HCT116 (cell line): ENCODE measurements at regions not wholly inside any gene's neighbourhood (a gene's known extent, or its start where the extent isn't known, plus 50 kb on each side); places are given as distances from the start of the nearest gene placed in this dataset.

Experiments used
- ATAC-seq: fragments of 200-7000 bp; cut with Tn5 transposase; 2 replicates; pipeline ENCODE4 v1.9.1; 2020; ENCODE audit warnings: mild to moderate bottlenecking, moderate library complexity
- BruUV-seq: library from RNA; stranded (reverse); fragments of 400-500 nt; replicated peaks from 2 replicates; lab custom pipeline; 2021; lab: Mats Ljungman, UMichigan
- CTCF ChIA-PET: fragments of 300-600 bp; sonication (Branson Sonifier 250); formaldehyde crosslinking; loops from one replicate; lab custom pipeline; 2021; ENCODE audit warnings: antibody characterized with exemption; lab: Charles Lee
- POLR2A ChIA-PET: fragments of 300-600, 350-600 bp; sonication (Branson Sonifier 250); formaldehyde crosslinking; loops from one replicate; lab custom pipeline; 2021; ENCODE audit warnings: antibody characterized with exemption; lab: Charles Lee
- RAD21 ChIA-PET, 2 experiments: fragments of 300-600 bp; sonication (Branson Sonifier 250); formaldehyde crosslinking; loops; one replicate each; lab custom pipeline; 2023; ENCODE audit warnings: low total read pairs in 2 of 2; ENCODE audit not compliant: uncharacterized antibody in 2 of 2, unreplicated experiment in 2 of 2, low non-redundant PET in 1 of 2; lab: Charles Lee
- DNase-seq: peaks from one replicate; pipeline ENCODE4 v3.0.0-alpha.2; 2010; ENCODE audit warnings: low read depth, low spot score
- H2AFZ ChIP-seq: fragments of 200-600 bp; shearing (Covaris generic), sonication (generic); 2 replicates; pipeline ENCODE4 v1.6.1; 2017; ENCODE audit warnings: low read depth, mixed run types, mixed read lengths, antibody characterized with exemption, low read length; ENCODE audit not compliant: poor library complexity, severe bottlenecking
- H3K27ac ChIP-seq: 2 replicates; pipeline ENCODE4 v1.5.1; 2012; ENCODE audit warnings: low read depth, low read length
- H3K27me3 ChIP-seq: fragments of 200-600 bp; sonication (generic); 2 replicates; pipeline ENCODE4 v1.6.1; 2016; ENCODE audit warnings: mixed run types, low read length, mixed read lengths; ENCODE audit not compliant: insufficient read depth
- H3K36me3 ChIP-seq, 2 experiments: fragments of 200-500 bp in 1 of 2; fragments of 200-600 bp in 1 of 2; sonication (Bioruptor generic) in 1 of 2; sonication (generic) in 1 of 2; 2 replicates each; pipeline versions ENCODE4 v1.5.1 to v1.6.1; 2014 to 2016; ENCODE audit warnings: low read length in 2 of 2, inconsistent platforms in 1 of 2, mixed read lengths in 1 of 2, mixed run types in 1 of 2; ENCODE audit not compliant: insufficient read depth in 2 of 2, control insufficient read depth in 1 of 2
- H3K4me1 ChIP-seq, 2 experiments: fragments of 200-600 bp in 1 of 2; sonication (generic) in 1 of 2; 2 replicates each; pipeline versions ENCODE4 v1.5.1 to v1.6.1; 2012 to 2017; ENCODE audit warnings: low read length in 2 of 2, inconsistent platforms in 1 of 2, mild to moderate bottlenecking in 1 of 2, mixed read lengths in 1 of 2, mixed run types in 1 of 2, moderate library complexity in 1 of 2; ENCODE audit not compliant: insufficient read depth in 2 of 2, control insufficient read depth in 1 of 2
- H3K4me2 ChIP-seq: fragments of 200-600 bp; sonication (generic); 2 replicates; pipeline ENCODE4 v1.6.1; 2017; ENCODE audit warnings: mixed run types, low read length, mixed read lengths
- H3K4me3 ChIP-seq, 2 experiments: fragments of 200-600 bp in 1 of 2; sonication (generic) in 1 of 2; replicated peaks in 1 of 2; 2 replicates each; pipeline ENCODE4 v1.5.1; 2011 to 2016; ENCODE audit warnings: low read length in 2 of 2, control low read depth in 1 of 2, low read depth in 1 of 2, mild to moderate bottlenecking in 1 of 2, mixed read lengths in 1 of 2, mixed run types in 1 of 2
- H3K79me2 ChIP-seq: fragments of 200-600 bp; sonication (generic); 2 replicates; pipeline ENCODE4 v1.6.1; 2017; ENCODE audit warnings: mild to moderate bottlenecking, mixed run types, low read length, moderate library complexity, mixed read lengths; ENCODE audit not compliant: insufficient read depth
- H3K9ac ChIP-seq: fragments of 200-600 bp; sonication (generic); 2 replicates; pipeline ENCODE4 v1.6.1; 2016; ENCODE audit warnings: low read length, mixed read lengths
- H3K9me2 ChIP-seq: fragments of 200-600 bp; sonication (generic), shearing (Covaris generic); 2 replicates; pipeline ENCODE4 v1.6.1; 2017; ENCODE audit warnings: mixed run types, mild to moderate bottlenecking, moderate library complexity; ENCODE audit not compliant: insufficient read depth
- H3K9me3 ChIP-seq, 2 experiments: fragments of 200-500 bp in 1 of 2; fragments of 200-600 bp in 1 of 2; sonication (Bioruptor generic) in 1 of 2; sonication (generic) in 1 of 2; 2 replicates each; pipeline ENCODE4 v1.6.1; 2014 to 2017; ENCODE audit warnings: low read length in 2 of 2, mixed read lengths in 2 of 2, inconsistent platforms in 1 of 2, low read depth in 1 of 2, mild to moderate bottlenecking in 1 of 2, mixed run types in 1 of 2, moderate library complexity in 1 of 2; ENCODE audit not compliant: control insufficient read depth in 1 of 2, insufficient read depth in 1 of 2
- H4K20me1 ChIP-seq: fragments of 200-600 bp; sonication (generic), shearing (Covaris generic); 2 replicates; pipeline ENCODE4 v1.6.1; 2017; ENCODE audit warnings: mixed run types, mild to moderate bottlenecking, moderate library complexity; ENCODE audit not compliant: insufficient read depth
- EGR1 ChIP-seq: IDR thresholded peaks from 2 replicates; pipeline ENCODE4 v1.6.1; 2012; ENCODE audit warnings: low read depth
- FOSL1 ChIP-seq: IDR thresholded peaks from 2 replicates; pipeline ENCODE4 v1.6.1; 2012; ENCODE audit warnings: low read depth
- JUND ChIP-seq: IDR thresholded peaks from 2 replicates; pipeline ENCODE4 v1.6.1; 2012
- RAD21 ChIP-seq: IDR thresholded peaks from 2 replicates; pipeline ENCODE4 v1.6.1; 2012; ENCODE audit warnings: low read depth, mild to moderate bottlenecking
- ZFX ChIP-seq: fragments of 450-650 bp; IDR thresholded peaks from 2 replicates; pipeline ENCODE4 v1.6.1; 2017
- ZNF274 ChIP-seq: fragments of 200-500 bp; sonication (Bioruptor generic); IDR thresholded peaks from 2 replicates; pipeline ENCODE4 v1.6.1; 2014; ENCODE audit warnings: mild to moderate bottlenecking, low read depth, low read length, inconsistent platforms
- intact Hi-C: fragments of 100-400 bp; cut with micrococcal nuclease; formaldehyde crosslinking; loops from 2 replicates; pipeline ENCODE4 v1.10.0; 2022
- TF ChIP-seq, protein P1 (sequence below): IDR thresholded peaks from 2 replicates; pipeline ENCODE4 v1.6.1; 2012; ENCODE audit warnings: low read depth

DNA sequence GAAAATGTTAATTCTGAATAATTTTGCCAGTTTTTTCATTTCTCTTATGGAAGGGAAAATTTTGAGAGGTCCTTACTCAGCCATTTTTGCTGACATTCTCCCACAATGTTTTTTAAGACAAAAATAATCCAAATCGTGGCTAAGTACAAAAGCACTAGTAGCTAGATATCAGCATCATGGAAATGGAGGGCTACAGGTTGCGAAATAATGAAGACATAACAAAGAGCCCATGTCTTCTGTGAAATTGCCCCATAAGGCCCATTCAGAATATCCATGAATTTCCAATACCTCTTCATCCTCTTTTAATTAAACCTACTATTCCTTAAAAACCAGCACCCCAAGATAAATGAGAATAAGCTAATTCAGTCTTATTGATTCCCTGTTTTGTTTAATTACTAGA is 107.4 kb downstream of the HNRNPD start:
- CTCF ChIA-PET = no interaction called here
- Histone ChIP-seq H3K9ac (no peak overlapping the region), H4K20me1 (no peaks in the 10 kb centered on the region), H3K27me3 (0 out of 2 replicates have a peak, but pooled peaks cover 15% of the 10 kb centered on the region), H3K27ac (no peak overlapping the region), H3K9me2 (no peaks in the 10 kb centered on the region), H3K4me3 (no peak overlapping the region), H3K4me1 (no peaks in the 10 kb centered on the region), H3K9me3 (no peaks in the 10 kb centered on the region), H3K36me3 (no peaks in the 10 kb centered on the region), H3K79me2 (no peaks in the 10 kb centered on the region), H2AFZ (no peak overlapping the region), H3K4me2 (no peak overlapping the region)
- RAD21 ChIA-PET = no interaction called here
- intact Hi-C loops = loop anchor here (5.0 to 10.0 kb wide), 2 partner anchors 352 to 799 kb away; no protein-coding TSS in a partner anchor
- DNase-seq (no peak), ATAC-seq (no peak)
- TF ChIP-seq EGR1 = no peak
- no TSS peak for BruUV-seq
- POLR2A ChIA-PET = no interaction called here

DNA sequence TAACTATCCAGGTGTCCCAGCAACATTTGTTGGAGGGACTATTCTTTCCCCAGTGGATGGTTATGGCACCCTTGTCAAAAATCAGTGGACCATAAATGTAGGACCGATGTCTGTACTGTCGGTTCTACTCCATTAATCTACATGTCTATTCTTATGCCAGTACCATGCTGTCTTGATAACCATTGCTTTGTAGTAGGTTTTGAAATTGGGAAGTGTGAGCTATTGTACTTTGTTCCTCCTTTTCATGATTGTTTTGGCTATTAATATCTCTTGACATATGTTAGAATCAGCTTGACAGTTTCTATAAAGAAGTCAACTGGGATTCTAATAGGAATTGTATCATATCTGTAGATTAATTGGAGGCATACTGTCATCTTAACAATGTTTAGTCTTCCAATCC is 112.7 kb downstream of the HNRNPD start:
- CTCF ChIA-PET = no interaction called here
- H3K27ac ChIP-seq = no peak overlapping the region
- H3K9ac ChIP-seq = no peak overlapping the region

More for the DNA sequence above, 112.7 kb downstream of the HNRNPD start:
- H3K27me3 ChIP-seq = peaks cover 9% of the 10 kb centered on the region; the same call in 1 of the 2 replicates
- no TSS peak for BruUV-seq
- RAD21 ChIA-PET = no interaction called here
- intact Hi-C loops = loop anchor here (10.0 kb wide), 1 partner anchor 346 kb away; no protein-coding TSS in a partner anchor
- no peaks in the 10 kb centered on the region for H3K4me1 ChIP-seq
- no peaks in the 10 kb centered on the region for H3K9me3 ChIP-seq
- H3K4me3 ChIP-seq = no peak overlapping the region
- no peaks in the 10 kb centered on the region for H3K79me2 ChIP-seq
- H3K4me2 ChIP-seq = no peak overlapping the region
- no peak for DNase-seq
- ATAC-seq = no peak
- no peaks in the 10 kb centered on the region for H3K9me2 ChIP-seq
- H3K36me3 ChIP-seq = no peaks in the 10 kb centered on the region
- H2AFZ ChIP-seq = no peak overlapping the region
- H4K20me1 ChIP-seq = no peaks in the 10 kb centered on the region
- POLR2A ChIA-PET = no interaction called here
- TF ChIP-seq ZNF274 = no peak
- no peak for TF ChIP-seq JUND
- no peak for TF ChIP-seq ZFX
- TF ChIP-seq, protein P1, sequence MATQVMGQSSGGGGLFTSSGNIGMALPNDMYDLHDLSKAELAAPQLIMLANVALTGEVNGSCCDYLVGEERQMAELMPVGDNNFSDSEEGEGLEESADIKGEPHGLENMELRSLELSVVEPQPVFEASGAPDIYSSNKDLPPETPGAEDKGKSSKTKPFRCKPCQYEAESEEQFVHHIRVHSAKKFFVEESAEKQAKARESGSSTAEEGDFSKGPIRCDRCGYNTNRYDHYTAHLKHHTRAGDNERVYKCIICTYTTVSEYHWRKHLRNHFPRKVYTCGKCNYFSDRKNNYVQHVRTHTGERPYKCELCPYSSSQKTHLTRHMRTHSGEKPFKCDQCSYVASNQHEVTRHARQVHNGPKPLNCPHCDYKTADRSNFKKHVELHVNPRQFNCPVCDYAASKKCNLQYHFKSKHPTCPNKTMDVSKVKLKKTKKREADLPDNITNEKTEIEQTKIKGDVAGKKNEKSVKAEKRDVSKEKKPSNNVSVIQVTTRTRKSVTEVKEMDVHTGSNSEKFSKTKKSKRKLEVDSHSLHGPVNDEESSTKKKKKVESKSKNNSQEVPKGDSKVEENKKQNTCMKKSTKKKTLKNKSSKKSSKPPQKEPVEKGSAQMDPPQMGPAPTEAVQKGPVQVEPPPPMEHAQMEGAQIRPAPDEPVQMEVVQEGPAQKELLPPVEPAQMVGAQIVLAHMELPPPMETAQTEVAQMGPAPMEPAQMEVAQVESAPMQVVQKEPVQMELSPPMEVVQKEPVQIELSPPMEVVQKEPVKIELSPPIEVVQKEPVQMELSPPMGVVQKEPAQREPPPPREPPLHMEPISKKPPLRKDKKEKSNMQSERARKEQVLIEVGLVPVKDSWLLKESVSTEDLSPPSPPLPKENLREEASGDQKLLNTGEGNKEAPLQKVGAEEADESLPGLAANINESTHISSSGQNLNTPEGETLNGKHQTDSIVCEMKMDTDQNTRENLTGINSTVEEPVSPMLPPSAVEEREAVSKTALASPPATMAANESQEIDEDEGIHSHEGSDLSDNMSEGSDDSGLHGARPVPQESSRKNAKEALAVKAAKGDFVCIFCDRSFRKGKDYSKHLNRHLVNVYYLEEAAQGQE = no peak
- TF ChIP-seq FOSL1 = no peak
- no peak for TF ChIP-seq RAD21
- no peak for TF ChIP-seq EGR1
